VCaP (cell line): ENCODE measurements at regions not wholly inside any gene's neighbourhood (a gene's known extent, or its start where the extent isn't known, plus 50 kb on each side); places are given as distances from the start of the nearest gene placed in this dataset.
A peak's percentile ranks its signal among the peaks of the same experiment; 100 is the strongest.

Experiments
- H3K27ac ChIP-seq: fragments of 450-650 bp; 2 replicates; pipeline ENCODE4 v1.5.1; 2017
- CTCF ChIP-seq: fragments of 450-650 bp; conservative IDR thresholded peaks from 2 replicates; pipeline ENCODE4 v1.5.1; 2017; ENCODE audit warnings: mild to moderate bottlenecking, moderate library complexity

GRCh38 chr6:21986703-21987102 is 310.1 kb downstream of the PRL start:
- TF ChIP-seq CTCF: no peak
- H3K27ac ChIP-seq: peak overlapping the region; percentile 29

- H3K27ac ChIP-seq: peak overlapping the region; percentile 29; the same call in 1 of the 2 replicates
- no peak for TF ChIP-seq CTCF
These were observed 309.3 kb downstream of the PRL start for GRCh38 chr6:21987501-21987957.

GRCh38 chr6:21990577-21990976 is 306.3 kb downstream of the PRL start:
- no peak overlapping the region for H3K27ac ChIP-seq

GRCh38 chr6:21992178-21992967 is 304.5 kb downstream of the PRL start:
- TF ChIP-seq CTCF: no peak
- no peak overlapping the region for H3K27ac ChIP-seq

More at GRCh38 chr6:21990577-21990976, 306.3 kb downstream of the PRL start:
- no peak for TF ChIP-seq CTCF

GRCh38 chr6:21993841-21994240 is 303.0 kb downstream of the PRL start:
- H3K27ac ChIP-seq: no peak overlapping the region
- no peak for TF ChIP-seq CTCF

GRCh38 chr6:21994821-21995220 is 302.0 kb downstream of the PRL start:
- H3K27ac ChIP-seq: no peak overlapping the region

GRCh38 chr6:21995318-21995717 is 301.5 kb downstream of the PRL start:
- TF ChIP-seq CTCF: no peak
- H3K27ac ChIP-seq: no peak overlapping the region

More at GRCh38 chr6:21994821-21995220, 302.0 kb downstream of the PRL start:
- TF ChIP-seq CTCF: no peak
